Inferior parietal cortex (tissue), 1 donor: ENCODE measurements at regions not wholly inside any gene's neighbourhood (a gene's known extent, or its start where the extent isn't known, plus 50 kb on each side); places are given as distances from the start of the nearest gene placed in this dataset.

ENCODE experiments used
- DNase-seq: peaks from one replicate; pipeline ENCODE4 v3.0.0-alpha.2; 2016; ENCODE audit errors: extremely low spot score

DNA sequence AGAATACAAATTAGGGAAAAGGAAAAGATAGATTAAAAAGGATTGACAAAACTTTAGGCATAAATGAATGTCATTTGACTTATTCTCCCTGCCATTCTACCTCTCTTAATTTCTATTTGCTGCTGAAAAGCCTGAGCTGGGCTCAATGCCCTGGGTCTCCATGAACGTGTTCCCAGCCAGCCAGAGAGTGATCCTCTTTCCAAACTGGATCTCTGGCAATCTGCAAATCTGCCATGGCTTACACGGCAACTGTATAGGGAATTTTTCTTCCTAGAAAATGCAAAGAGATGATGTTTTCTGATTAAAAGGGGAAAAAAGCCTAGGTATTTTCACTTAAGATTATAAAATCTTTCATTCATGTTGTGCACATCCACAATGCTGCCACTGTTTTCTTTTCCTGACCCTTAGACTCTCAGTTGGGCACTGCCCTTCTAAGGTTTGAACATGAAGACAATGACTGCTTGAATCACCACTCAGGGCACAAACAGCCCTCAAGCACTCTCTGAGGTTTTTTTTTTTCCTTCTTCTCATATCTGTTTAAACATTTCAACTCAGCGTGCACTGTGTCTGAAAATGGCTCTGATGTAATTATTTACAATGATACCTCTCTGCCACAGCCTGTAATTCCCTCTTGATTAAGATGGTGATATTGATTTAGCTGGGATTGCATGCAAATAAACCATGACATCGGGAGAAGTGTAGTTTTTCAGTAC, 60.3 kb downstream of the DACT1 start:
- DNase-seq = no peak

DNA sequence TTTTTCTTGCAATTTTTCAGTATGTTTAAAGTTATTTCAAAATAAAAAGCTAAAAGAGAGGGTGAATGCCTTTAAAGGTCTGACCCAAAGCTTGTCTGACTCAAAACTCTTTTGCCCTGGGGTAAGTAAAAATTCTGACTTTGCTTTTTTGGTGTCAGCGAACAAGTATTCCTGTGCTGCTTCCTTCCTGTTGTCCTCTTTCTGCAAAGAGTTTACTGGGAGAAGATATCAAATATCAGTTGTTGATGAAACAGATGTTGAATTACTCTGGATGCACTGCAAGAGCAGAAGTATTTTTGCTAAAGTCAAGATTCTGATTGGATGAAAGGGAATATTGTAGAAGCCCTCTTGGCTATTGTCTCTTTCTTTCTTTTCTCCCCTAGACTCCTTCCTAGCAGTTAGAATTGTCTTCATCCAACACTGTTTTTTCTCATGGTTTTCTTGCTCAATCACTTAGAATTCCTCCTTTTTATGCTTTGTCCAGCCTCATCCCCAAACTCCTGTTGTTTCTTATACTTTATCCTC, 62.0 kb downstream of the DACT1 start:
- no peak for DNase-seq

GRCh38 chr14:58701156-58701555, 63.4 kb downstream of the DACT1 start:
- DNase-seq = peak; percentile 22

DNA sequence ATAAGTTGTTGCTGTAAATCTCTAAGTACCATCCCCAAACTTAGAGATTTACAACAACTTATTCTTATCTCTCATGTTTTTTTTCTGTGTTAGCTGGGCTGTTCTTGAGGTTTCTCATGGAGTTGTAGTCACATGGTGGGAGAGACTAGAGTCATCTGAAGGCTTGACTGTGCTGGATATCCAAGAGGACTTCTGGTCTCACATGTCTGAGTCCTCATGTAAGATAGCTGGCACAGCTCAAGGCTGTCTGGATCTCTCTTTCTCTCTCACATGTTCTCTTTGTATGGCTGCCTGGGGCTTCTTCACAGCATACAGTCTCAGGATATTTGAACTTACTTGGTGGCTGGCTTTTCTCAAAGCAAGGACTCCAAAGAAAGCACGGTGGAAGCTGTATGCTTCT, 63.8 kb downstream of the DACT1 start:
- no peak for DNase-seq

GRCh38 chr14:58702441-58703160, 64.8 kb downstream of the DACT1 start:
- DNase-seq = no peak

GRCh38 chr14:58703161-58703506, 65.4 kb downstream of the DACT1 start:
- no peak for DNase-seq

- DNase-seq = no peak
These were observed 67.3 kb downstream of the DACT1 start for GRCh38 chr14:58705066-58705465.

- DNase-seq = no peak
These were observed 70.2 kb downstream of the DACT1 start for GRCh38 chr14:58707949-58708348.

- no peak for DNase-seq
These were observed 72.2 kb downstream of the DACT1 start for GRCh38 chr14:58709949-58710348.

DNA sequence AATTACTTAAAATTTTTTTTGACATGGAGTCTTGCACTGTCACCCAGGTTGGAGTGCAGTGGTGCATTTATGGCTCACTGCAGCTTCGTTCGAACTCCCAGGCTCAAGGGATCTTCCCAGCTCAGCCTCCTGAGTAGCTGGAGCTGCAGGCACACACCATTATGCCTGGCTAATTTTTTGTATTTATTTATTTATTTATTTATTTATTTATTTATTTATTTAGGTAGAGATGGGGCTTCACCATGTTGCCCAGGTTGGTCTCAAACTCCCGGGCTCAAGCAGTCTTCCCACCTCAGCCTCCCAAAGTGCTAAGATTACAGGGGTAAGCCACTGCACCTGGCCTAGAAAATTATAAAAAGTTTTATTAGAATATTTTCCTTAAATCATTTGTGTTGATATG, 73.6 kb downstream of the DACT1 start:
- DNase-seq = no peak

DNA sequence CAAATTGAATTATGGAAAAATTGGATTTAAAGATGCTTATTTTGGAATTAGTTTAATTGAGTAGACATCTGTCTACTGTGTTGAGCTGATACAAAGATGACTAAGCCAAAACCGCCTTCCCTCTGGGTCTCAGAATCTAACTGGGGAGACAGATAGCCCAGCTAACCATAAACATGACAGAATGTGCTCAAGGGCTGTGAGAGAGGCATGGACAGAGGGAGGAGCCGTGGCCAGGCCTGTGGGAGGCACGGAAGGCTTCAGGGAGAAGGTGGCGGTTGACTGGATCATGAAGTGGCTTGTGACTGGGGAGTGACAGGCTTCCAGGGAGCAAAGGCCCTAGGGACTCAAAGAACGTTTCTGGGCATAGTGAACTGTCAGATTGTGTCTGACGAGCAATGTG, 74.6 kb downstream of the DACT1 start:
- DNase-seq = no peak

GRCh38 chr14:58713677-58714076, 75.9 kb downstream of the DACT1 start:
- DNase-seq = no peak

DNA sequence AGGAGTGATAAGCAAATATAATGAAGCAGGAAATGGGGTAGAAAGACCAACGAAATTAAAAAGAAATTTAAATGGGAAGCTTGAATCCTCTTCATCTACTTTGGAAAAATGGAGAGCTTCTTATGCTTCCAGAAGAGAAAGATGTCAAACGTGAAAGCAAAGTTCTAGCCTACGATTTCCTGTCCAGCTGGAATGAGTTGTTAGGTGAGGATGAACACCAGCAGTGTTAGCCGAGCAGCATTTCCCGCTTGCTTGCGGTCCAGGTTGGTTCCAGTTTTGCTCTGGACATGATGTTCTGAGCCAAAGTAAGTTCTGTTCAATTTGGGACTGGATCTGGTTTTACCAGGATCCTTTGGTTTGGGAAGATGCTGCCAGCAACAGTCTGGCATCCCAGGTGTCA, 78.9 kb downstream of the DACT1 start:
- no peak for DNase-seq

GRCh38 chr14:58717211-58717610, 79.4 kb downstream of the DACT1 start:
- DNase-seq = no peak

DNA sequence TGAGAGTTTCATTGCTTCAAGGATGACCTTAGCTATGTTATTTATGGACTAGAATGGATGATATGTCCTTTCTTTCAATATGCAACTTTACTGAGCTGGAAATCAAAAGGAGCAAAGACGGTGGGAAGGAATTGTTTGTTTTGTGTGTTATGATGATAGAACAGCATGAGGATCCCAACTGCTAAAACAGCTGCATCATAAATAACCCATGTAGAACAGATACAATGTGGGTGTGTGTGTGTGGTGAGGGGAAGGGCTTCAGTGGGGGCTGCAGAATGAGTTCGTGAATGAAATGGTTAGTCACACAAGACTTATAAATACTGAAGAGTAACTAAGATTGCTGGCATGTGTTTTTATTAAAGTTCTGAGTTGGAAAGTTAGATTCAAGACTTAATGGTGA, 80.1 kb downstream of the DACT1 start:
- no peak for DNase-seq

DNA sequence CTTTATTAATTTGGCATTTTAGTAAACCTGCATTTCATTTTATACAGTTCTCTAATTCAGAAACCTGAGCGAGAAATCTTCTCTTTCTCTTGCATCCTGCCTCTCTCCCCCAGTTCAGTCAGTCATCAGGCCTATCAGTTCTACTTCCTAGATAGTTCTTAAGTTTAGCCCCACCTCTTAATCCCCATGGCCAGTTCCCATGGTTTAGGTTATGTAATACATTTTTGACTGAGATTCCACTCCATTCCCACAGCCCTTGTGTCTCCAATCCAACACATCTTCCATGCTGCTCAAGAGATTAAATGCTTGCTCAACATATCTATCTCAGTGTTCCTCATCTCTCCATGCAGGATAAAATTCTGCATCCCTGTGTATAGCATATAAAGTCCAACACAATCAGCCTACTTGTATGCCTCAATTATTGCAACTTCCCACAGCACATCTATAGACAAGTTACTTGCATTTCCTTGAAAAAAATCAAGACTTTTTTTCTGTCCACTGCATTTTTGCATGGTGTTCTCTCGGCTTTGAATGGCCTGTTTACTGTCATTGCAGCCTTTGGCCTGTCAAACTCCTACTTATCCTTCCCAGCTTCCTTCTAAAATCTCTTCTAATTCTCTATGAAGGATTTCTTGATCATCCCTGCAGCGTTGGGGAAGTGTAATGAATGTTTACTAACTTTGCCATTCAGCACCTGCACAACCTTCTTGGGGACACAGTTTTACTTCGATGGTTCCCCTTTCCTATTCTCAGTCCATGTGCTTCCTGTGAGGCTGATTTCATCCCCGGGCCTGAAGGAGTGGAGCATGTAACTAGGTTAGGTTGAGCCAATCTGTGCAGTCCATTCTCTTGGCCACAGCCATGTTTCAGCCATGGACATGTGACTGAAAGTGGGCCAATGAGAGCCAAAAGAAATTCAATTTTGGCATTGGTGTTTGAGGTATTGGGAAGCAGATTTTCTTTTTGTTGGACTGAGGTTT, 80.8 kb downstream of the DACT1 start:
- DNase-seq = no peak

- DNase-seq = no peak
These were observed 84.0 kb downstream of the DACT1 start for GRCh38 chr14:58721723-58722122.

DNA sequence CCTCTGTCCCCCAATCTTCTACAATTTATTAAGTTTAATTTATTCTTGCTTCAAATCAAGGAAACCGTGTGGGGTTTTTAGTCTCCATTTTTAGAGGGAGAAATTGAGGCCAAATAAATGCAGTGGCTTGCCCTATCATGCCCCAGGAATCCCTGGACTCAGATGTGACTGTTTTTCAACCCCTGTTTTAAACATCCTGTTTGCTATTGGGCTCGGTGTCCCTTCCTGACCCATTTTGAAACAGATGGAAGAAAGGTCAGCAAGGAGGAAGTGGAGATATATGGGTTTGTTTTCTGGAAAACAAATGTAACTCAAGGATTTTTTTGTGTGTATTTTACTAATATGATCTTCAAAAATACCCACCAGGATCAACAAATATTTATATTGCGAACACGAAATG, 84.7 kb downstream of the DACT1 start:
- no peak for DNase-seq

GRCh38 chr14:58724206-58724605, 86.4 kb downstream of the DACT1 start:
- no peak for DNase-seq

DNA sequence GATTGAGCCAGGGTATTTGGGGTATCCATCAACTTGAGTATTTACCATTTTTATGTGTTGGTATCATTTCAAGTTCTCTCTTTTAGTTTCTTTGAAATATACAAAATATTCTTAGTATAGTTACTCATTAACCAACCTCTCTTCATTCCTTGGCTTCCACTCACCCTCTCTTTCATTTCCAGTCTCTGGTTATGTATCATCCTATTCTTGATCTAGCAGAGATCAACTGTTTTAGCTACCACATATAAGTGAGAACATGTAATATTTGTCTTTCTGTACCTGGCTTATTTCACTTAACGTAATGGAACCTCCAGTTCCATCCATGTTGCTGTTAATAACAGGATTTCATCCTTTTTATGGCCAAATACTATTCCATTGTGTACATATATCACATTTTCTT, 86.9 kb downstream of the DACT1 start:
- no peak for DNase-seq

- DNase-seq = no peak
These were observed 87.5 kb downstream of the DACT1 start for GRCh38 chr14:58725226-58725625.

DNA sequence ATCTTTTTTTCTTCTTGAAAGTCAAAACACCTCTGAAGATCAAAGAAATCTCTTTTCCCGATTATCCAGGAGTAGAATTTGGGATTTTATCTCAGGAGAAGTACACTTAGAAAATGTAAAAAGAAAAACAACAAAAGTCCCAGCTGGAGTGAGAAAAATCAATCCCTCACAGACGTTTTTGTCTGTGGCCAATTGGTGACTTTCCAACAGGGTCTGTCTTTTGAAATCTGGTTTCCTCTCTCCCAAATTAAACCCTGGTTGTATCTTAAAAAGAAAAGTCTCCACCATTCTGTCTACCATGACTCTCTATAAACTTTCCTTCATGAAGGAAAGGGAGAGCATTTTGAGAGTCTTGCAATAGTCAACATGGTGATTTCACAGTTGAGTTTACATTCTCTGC, 88.1 kb downstream of the DACT1 start:
- no peak for DNase-seq
